ENCODE measurements at regions not wholly inside any gene's neighbourhood (a gene's known extent, or its start where the extent isn't known, plus 50 kb on each side); places are given as distances from the start of the nearest gene placed in this dataset.

- TF ChIP-seq ZNF274 (IDR thresholded peaks at IDR 0.05; ENCODE audit: borderline replicate concordance, low read depth, low read length) (no peak), E2F3 (CRISPR knock-in tag; IDR thresholded peaks at IDR 0.05) (no peak), SOX6 (IDR thresholded peaks at IDR 0.05) (no peak), ZNF699 (CRISPR knock-in tag; IDR thresholded peaks at IDR 0.05; ENCODE audit: insufficient replicate concordance) (no peak), CBFA2T2 (conservative IDR thresholded peaks at IDR 0.05) (no peak), ZNF79 (CRISPR knock-in tag; IDR thresholded peaks at IDR 0.05; ENCODE audit: low read depth) (no peak), TCF3 (CRISPR knock-in tag; IDR thresholded peaks at IDR 0.05) (no peak), AFF4 (CRISPR knock-in tag; IDR thresholded peaks at IDR 0.05) (no peak)
These were observed 1018.8 kb upstream of the HS3ST1 start (continued) for GRCh38 chr4:12447451-12447850.

GRCh38 chr4:12446657-12447185 is 1018.0 kb upstream of the HS3ST1 start:
- ChIA-PET CTCF (ENCODE audit: low intra/inter-chr PET ratio) (no interaction called here), POLR2A (no interaction called here)
- Histone ChIP-seq H3K27ac (ENCODE audit: extremely low read depth, low read depth, low read length) (no peak overlapping the region), H3K4me1 (replicated peaks in 1 of 2; ENCODE audit: control insufficient read depth in 2 of 2, insufficient read depth in 2 of 2, low read length in 2 of 2) (no peaks in the 10 kb centered on the region), H3K79me2 (ENCODE audit: control insufficient read depth, insufficient read depth, low read length) (no peaks in the 10 kb centered on the region), H3K4me3 (no peak overlapping the region), H3K36me3 (ENCODE audit: control insufficient read depth, insufficient read depth, low read length) (no peaks in the 10 kb centered on the region), H3K9me3 (replicated peaks; ENCODE audit: control insufficient read depth, insufficient read depth, low read depth, low read length) (no peaks in the 10 kb centered on the region), H3K4me2 (ENCODE audit: insufficient read depth, low read length) (no peak overlapping the region), H3K9me1 (ENCODE audit: control insufficient read depth, insufficient read depth, low read length) (no peaks in the 10 kb centered on the region), H3K9ac (ENCODE audit: insufficient read depth in 1 of 2, low read depth in 2 of 2, low read length in 2 of 2) (no peak overlapping the region), H2AFZ (ENCODE audit: low read depth, low read length) (no peak overlapping the region), H4K20me1 (replicated peaks; ENCODE audit: control insufficient read depth, insufficient read depth, low read length) (no peaks in the 10 kb centered on the region), H3K27me3 (ENCODE audit: control insufficient read depth in 2 of 2, insufficient read depth in 2 of 2, low read length in 2 of 2) (no peaks in the 10 kb centered on the region)
- BruUV-seq (replicated peaks) = no TSS peak
- DNase-seq (ENCODE audit: extremely low read depth in 1 of 4, low spot score in 3 of 4) (no peak), ATAC-seq (no peak), FAIRE-seq (no peak)
- intact Hi-C loops (cut with micrococcal nuclease) (no loop called here), in situ Hi-C loops (cut with MboI) (no loop called here)
- TF ChIP-seq ZC3H4 (CRISPR knock-in tag; IDR thresholded peaks at IDR 0.05; ENCODE audit: borderline replicate concordance) (no peak), ZNF184 (CRISPR knock-in tag; IDR thresholded peaks at IDR 0.05) (no peak), MAFF (IDR thresholded peaks at IDR 0.05; ENCODE audit: low read length) (no peak), TFE3 (CRISPR knock-in tag; IDR thresholded peaks at IDR 0.05) (no peak), NFE2L1 (tag; IDR thresholded peaks at IDR 0.05; ENCODE audit: borderline replicate concordance, low read depth) (no peak), STAT5A (IDR thresholded peaks at IDR 0.05; ENCODE audit: borderline replicate concordance, low read length) (no peak), CBFA2T2 (conservative IDR thresholded peaks at IDR 0.05) (no peak), ZBTB17 (CRISPR knock-in tag; IDR thresholded peaks at IDR 0.05) (no peak), ZFP30 (CRISPR knock-in tag; IDR thresholded peaks at IDR 0.05; ENCODE audit: borderline replicate concordance) (no peak), SMAD4 (CRISPR knock-in tag; conservative IDR thresholded peaks at IDR 0.05) (no peak)
- 6% methylated on average over 2 of the region's 2 CpGs for WGBS (ENCODE audit: insufficient coverage, low coverage, missing lambda C conversion rate)

All from K562 (cell line).